ENCODE measurements at regions not wholly inside any gene's neighbourhood (a gene's known extent, or its start where the extent isn't known, plus 50 kb on each side); places are given as distances from the start of the nearest gene placed in this dataset.

- DNase-seq (ENCODE audit: low spot score): no peak
These were observed 925.5 kb downstream of the GATA3 start for GRCh38 chr10:8979976-8980375.

DNA sequence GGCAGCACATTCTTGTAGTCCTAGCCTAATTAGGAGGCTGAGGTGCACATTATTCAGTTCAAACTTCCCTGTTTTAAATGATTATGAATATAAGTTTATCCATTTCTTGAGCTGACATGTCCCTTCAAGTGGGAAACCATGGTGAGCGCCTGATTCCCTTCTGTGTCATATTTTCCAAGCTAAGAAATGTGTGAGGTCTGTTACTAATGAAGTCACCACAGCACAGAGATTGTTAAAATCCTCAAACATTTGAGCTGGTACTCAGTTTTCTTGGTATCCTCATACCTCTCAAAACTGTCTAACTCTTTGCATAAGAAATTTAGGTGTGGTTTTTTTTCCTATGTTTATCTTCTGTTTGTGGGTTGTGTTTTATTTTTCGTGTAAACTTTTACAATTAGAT lies 926.8 kb downstream of the GATA3 start:
- no peak for DNase-seq (ENCODE audit: low spot score)

GRCh38 chr10:8985651-8986050 lies 931.2 kb downstream of the GATA3 start:
- DNase-seq (ENCODE audit: low spot score): no peak

DNA sequence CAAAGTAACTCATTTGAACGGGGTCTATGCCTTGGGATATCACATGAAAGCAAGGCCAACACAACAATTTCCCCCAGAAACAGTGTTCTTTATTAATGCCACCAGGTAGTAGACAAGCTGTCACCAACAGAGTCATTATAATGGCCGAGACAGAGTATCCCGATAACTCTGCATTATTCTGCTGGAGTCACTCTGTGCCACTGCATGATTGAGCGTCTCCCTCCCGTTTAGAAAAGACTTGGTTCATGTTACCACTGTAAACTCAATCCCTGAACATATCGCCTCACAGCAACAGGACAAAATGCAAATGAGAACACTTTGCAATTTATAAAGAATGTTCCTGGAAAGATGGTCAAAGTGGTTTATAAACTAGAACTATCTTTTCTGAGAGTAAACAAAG lies 932.5 kb downstream of the GATA3 start:
- no peak for DNase-seq (ENCODE audit: low spot score)

- no peak for DNase-seq (ENCODE audit: low spot score)
These were observed 933.2 kb downstream of the GATA3 start for GRCh38 chr10:8987712-8988111.

GRCh38 chr10:8990280-8990987 lies 935.9 kb downstream of the GATA3 start:
- no peak for DNase-seq (ENCODE audit: low spot score)

DNA sequence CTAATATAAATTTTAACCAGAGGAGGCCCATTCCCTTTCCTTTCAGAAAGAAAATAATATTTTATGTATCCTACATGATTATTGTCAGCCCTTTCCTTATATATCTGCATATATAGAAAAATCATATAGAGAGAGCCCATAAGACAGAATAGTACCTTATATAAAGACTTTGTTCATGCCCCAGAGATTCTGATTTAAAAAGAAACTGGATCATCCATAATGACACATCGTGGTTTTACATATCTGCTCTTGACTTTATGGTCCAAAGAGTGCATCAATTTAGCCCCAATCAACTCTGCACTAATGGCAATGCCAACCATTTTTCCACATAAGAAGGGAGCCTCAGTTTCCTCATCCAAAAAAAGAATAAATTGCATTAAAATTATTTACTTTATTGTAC lies 937.5 kb downstream of the GATA3 start:
- no peak for DNase-seq (ENCODE audit: low spot score)

- DNase-seq (ENCODE audit: low spot score): no peak
These were observed 939.4 kb downstream of the GATA3 start for GRCh38 chr10:8993864-8994263.

- no peak for DNase-seq (ENCODE audit: low spot score)
These were observed 944.3 kb downstream of the GATA3 start for GRCh38 chr10:8998751-8999150.

GRCh38 chr10:9003122-9003521 lies 948.6 kb downstream of the GATA3 start:
- DNase-seq (ENCODE audit: low spot score): no peak

GRCh38 chr10:9004736-9005135 lies 950.2 kb downstream of the GATA3 start:
- DNase-seq (ENCODE audit: low spot score): no peak

GRCh38 chr10:9009505-9009904 lies 955.0 kb downstream of the GATA3 start:
- peak; percentile 2 for DNase-seq (ENCODE audit: low spot score)

GRCh38 chr10:9010093-9010492 lies 955.6 kb downstream of the GATA3 start:
- DNase-seq (ENCODE audit: low spot score): no peak

- no peak for DNase-seq (ENCODE audit: low spot score)
These were observed 956.6 kb downstream of the GATA3 start for GRCh38 chr10:9010931-9011670.

GRCh38 chr10:9012312-9012711 lies 957.8 kb downstream of the GATA3 start:
- DNase-seq (ENCODE audit: low spot score): no peak

DNA sequence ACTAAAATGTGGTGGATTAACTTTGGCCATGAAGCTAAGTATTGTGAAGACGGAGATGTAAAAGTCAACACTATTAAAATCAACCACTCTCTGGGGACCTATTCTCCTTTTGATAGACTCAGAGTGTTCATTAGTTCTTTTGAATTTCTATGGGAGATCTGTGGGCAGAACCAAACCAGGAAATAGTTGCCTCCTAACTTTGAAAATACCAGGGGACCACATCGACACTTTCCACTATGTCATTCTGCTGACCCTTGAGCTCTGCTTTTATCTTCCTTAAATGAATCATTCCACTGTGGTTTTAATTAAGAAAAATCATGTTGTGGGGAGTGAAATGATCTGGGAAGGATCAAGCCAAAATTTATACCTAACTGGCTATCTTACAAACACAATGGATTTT lies 960.5 kb downstream of the GATA3 start:
- DNase-seq (ENCODE audit: low spot score): no peak

GRCh38 chr10:9015447-9015846 lies 961.0 kb downstream of the GATA3 start:
- DNase-seq (ENCODE audit: low spot score): no peak

DNA sequence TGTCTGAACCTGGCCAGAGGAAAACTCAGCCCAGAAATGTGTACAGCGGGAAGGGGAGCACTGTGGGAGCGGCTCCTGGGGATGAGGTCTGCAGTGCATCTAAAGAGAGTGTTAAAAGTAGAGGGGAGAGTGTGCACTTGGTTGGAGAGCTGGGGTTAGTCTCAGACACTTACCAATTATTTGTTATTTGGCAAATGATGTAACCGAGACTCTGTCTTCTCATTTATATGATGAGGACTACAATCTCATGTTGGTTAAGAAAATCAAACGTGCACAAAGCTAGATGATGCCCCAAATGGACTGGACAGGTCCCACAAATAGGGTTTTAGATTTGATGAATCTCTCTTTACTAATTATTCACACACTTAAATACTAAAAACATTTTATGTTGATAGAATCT lies 962.4 kb downstream of the GATA3 start:
- no peak for DNase-seq (ENCODE audit: low spot score)

DNA sequence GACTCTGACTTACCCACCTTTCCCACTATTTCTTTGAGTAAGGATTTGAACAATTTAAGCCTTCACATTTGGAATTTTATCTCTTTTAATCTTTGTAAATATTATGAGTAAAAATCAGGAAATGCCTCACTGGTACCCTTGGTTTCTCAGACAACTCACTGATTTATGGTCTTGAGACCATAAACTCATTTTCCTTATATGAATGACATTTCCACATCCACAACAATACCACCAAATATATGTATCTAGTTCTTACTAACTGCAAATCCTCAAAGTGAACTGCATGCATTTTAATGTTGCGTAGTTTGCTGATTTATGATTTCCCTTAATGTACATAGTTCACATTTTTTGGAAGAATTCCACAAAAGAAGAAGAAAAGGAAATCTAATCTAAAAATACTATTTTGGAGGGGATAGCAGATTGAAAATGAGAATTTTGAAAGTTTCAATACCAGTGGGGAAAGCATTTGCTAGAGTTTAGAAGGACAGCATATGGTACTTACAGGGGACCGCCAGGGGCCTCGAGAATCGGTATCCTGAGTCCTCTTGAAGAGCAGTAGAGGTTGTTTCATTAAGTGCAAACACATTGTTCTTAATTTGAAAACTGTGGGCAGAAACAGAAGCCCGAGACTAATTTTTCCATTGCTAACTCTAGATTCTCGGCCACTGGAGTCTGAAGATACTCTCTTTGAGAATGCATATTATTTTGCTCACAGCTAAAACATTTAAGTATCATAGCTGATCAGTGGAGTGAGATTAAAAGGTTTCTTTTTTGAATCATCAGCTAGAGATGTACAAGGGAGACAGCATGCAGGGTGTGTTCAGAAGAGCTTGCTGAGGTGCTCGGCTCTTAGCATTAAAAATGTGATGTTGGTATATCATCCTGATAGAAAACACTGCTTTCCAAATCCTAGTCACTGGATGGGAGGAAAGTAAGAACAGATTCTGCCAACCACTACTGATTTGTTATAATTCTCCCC lies 964.0 kb downstream of the GATA3 start:
- no peak for DNase-seq (ENCODE audit: low spot score)

- DNase-seq (ENCODE audit: low spot score): no peak
These were observed 968.7 kb downstream of the GATA3 start for GRCh38 chr10:9023206-9023605.

DNA sequence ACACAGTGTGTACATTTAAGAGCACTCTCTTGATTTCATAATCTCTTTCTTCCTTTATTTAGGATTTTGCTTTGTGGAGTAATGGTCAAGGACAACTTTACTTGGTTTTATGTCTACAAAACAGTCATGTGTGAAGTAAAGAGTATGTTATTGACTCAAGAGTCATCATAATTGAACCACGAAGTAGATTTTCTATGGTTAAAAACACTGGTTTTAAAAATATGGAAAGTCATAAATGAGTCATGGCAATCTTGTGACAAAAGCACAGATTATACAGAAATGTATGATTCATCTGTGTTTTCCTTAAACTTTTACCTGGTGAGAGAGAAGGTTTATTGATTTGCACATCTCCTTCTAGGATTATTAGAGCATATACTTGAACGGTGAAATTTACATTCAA lies 969.7 kb downstream of the GATA3 start:
- DNase-seq (ENCODE audit: low spot score): no peak

DNA sequence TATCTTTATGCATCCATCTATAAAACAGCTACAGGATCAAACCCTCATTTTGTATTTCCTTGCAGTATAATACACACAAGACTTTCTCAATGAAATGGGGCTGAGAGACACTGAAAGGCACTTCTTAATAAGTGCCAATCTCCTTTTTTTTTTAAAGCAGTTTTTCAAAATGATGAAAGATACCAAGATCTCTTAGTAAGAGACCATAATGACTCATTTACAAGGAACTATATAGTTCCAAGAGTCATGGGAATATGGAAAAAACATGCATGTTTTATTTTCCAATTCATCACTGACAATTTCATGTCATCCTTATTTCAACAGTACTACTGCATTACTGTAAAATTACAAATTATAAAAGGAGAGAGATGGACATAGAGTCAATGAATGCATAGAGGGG lies 973.7 kb downstream of the GATA3 start:
- DNase-seq (ENCODE audit: low spot score): no peak

DNA sequence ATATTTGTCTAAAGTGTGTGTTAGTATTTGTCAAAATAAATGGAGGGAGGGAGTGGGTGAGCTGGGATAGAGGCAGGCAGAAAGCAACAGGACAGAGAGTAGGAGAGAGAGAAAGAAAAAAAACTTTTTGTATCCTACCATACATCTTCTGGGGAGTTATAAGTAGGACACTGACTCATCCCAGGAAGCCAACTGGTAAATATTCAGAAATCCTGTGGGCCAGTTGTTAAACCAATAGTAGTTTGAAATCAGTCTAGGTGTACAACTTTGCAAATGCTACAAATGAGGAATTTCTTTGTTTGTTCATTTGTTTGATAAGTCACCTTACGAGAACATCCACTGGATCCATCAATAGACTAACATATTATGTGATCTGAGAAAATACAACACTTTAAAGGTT lies 980.9 kb downstream of the GATA3 start:
- no peak for DNase-seq (ENCODE audit: low spot score)

Measured in COLO829 (cell line).